HG03521 (cell line): ENCODE measurements at regions not wholly inside any gene's neighbourhood (a gene's known extent, or its start where the extent isn't known, plus 50 kb on each side); places are given as distances from the start of the nearest gene placed in this dataset.
"Not testable (repeated sequence)": the region's sequence is repeated elsewhere in the genome, so short reads cannot be mapped to it uniquely, and the experiment has no call there.

Experiments used
- ATAC-seq: cut with Tn5 transposase; IDR thresholded peaks from one replicate; pipeline ENCODE4 v1.9.1; 2021; ENCODE audit warnings: mild to moderate bottlenecking, moderate library complexity; ENCODE audit not compliant: unreplicated experiment

DNA sequence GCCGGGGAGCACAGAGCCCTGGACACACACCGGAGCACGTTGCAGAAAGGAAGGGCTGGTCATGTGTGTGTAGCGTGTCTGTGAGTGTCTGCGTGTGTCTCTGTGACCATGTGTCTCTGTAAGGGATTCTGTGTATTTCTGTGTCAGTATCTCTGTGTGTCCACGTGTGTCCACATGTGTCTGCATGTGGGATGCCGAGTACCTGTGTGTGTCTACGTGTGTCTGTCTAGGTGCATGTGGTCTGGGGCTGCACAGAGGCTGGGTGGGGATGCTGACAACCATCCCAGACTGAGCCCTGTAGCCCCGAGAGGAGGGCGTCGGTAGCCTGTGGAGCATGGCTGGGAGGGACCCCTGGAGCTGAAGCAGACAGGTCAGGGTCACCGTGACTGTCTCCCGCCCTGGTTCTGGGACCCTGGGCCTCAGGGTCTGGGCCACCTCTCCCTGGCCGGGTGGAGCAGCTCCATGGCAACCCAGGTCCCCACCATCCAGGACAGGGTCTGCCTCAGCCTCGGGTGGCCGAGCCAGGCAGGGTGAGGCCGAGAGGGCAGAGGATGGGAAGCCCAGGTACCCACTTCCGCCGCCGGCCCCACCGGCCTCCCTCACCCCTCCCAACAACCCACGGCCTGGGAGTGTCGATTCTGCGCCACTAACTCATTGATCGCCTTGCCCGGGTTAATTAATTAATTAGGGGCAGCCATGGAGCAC, 122.7 kb downstream of the FAM53A start:
- no peak for ATAC-seq

DNA sequence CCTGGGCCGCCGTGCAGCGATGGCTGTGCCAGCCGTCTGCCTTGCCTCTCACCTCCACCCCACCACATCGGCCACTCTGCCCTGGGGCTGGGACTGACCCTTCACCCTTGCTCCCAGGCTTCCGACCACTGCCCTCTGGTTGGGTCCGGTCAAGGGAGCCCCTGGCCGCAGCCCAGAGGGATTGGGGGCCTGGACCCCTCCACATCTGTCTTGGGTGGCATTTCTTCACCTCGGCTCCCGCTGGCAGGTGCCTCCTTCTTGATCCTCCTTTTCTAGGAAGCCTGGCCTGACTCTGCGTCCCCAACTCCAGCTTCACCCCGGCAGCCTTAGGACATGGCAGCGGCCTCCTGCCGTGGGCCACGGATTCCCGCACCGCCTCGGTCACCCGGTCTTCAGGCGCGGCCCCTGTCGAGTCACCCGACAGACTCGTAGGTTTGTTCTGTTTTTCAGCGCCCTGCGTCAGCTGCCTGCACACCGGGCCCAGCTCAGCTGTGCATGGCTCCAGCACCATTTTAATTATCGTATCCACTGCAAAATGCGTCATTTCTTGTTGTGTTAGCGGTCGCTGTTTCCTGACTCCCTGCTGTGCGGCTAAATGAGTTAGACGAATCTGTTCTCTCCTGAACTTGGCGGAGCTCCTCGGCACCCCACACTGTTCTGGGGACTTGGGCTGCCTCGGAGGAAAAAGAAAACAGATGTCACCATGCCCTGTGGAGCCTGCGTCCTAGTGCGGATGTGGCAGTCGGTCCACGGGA, 124.0 kb downstream of the FAM53A start:
- no peak for ATAC-seq

DNA sequence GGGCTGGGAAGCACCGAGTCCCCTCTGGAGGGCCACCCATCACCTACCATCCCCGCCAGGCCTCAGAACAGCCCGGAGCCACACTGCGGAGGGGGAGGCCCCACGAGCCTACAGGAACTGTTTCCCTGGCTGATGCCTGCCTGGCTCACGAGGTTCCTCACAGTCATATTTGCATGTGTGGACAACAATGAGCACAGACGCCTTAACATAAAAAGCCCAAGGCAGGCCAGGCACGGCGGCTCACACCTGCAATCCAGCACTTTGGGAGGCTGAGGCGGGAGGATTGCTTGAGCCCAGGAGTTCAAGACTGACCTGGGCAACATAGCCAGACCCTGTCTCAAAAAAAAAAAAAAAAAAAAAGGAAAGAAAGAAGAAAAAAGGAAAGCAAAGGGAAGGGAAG, 125.9 kb downstream of the FAM53A start:
- no peak for ATAC-seq

DNA sequence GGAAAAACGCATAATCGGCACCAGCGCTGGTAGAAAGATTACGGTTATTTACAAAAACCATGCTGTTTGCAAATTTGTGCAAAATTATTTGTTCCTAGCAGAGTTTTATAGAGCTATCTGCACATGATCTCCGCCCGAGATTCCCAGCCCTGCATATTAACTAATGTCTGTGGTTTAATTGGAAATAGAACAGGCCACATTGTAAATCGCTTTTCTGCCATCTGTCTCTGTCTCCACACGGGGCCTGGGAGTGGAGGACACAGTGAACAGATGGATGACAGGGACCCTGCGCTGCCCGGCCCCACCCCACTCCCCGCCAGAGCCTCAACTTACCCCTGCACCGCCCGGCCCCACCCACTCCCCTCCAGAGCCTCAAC, 126.9 kb downstream of the FAM53A start:
- ATAC-seq, result no peak

DNA sequence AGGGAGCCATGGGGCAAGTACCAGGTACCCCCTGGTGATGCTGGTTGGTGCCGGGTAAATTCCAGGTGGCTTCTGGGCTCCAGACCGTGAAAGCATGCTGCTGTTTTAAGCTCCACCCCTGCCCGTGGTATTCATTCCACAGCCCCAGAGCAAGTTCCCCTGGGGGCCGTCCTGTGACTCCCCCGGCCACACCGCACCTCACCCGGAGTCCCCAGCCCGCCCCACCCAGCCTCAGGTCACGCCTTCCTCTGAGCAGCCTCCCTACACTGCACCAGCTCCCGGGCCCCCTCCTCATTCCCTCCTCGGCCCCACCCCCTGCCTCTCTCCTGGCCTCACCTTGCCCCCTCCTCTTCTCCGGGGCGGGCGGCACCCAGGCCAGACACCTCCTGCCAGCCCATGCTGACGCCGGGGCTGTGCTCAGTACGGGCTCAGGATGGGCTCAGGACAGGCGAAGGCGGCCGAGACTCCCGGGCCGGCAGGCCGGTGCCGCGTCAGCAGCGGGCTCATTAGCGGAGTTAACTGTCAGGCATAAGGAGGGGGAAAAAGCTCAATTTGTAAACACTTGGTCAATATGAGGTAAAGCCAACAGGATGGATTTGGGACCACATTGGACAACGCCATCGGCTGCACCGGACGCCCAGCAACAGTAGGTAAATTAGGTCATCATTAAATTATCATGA, 127.4 kb downstream of the FAM53A start:
- ATAC-seq, result no peak

DNA sequence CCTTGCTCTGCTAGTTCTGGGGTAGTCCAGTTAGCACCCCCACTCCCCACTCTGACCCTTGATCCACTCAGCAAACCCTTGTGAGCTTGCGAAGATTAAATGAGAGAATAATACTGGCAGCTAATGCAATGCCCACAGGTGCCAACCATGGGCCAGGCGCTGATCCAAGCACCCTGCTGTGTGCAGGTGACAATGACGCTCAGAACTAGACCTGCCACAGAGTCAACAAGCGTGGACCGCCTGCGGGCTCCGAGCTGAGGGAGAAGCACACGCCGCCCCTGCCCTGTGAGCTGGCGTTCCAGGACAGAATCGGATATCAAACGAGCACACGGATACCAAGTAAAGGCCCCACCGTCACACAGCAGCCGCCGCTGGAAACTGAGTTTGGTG, 129.2 kb downstream of the FAM53A start:
- ATAC-seq, result no peak

GRCh38 chr4:1554246-1554875, 129.8 kb downstream of the FAM53A start:
- ATAC-seq, result no peak

DNA sequence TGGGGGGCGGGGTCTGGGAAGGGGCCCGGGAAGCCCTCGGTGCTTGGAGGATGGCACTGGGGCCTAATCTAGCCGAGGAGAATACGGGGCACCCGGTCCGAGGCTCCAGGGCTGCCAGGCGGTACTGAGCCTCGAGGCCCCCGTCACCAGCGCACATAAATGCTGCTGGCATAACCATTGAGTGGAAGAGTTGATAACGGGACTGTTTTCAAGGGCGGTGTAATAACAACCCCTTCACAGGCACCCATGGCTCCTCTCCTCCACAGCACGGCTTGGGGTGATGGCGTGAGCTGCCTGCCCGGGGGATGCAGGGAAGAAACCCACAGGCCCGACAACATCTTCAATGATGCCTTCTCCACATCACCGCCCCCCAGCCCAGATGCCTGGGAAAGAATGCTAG, 130.7 kb downstream of the FAM53A start:
- ATAC-seq, result no peak

DNA sequence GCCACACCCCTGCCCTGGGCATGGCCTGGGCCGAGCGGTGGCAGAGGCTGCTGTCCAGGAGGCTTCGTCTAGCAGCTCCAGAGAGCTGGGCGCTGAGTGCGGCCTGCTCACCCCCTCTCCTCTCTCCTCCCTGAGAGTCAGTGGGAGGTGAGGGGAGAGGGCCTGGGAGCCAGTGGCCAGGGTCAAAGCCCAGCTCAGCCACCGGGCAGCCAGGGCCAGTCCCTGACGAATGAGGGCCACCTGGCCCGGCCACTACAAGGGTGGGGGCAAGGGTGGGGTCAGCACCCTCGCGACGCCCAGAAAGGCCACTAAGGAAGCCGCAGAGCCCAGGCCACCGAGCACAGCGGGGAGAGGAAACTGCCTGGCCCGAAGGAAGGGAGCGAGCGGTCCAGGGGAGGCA, 131.7 kb downstream of the FAM53A start:
- no peak for ATAC-seq

- no peak for ATAC-seq
Observed at GRCh38 chr4:1551211-1551610, 132.9 kb downstream of the FAM53A start.

- ATAC-seq, result no peak
Observed at GRCh38 chr4:1550122-1551070, 133.7 kb downstream of the FAM53A start.

GRCh38 chr4:1549638-1550035, 134.5 kb downstream of the FAM53A start:
- no peak for ATAC-seq

- ATAC-seq, result peak; percentile 61
Observed at GRCh38 chr4:1548827-1549637, 135.1 kb downstream of the FAM53A start.

GRCh38 chr4:1547856-1548826, 136.0 kb downstream of the FAM53A start:
- ATAC-seq, result no peak

DNA sequence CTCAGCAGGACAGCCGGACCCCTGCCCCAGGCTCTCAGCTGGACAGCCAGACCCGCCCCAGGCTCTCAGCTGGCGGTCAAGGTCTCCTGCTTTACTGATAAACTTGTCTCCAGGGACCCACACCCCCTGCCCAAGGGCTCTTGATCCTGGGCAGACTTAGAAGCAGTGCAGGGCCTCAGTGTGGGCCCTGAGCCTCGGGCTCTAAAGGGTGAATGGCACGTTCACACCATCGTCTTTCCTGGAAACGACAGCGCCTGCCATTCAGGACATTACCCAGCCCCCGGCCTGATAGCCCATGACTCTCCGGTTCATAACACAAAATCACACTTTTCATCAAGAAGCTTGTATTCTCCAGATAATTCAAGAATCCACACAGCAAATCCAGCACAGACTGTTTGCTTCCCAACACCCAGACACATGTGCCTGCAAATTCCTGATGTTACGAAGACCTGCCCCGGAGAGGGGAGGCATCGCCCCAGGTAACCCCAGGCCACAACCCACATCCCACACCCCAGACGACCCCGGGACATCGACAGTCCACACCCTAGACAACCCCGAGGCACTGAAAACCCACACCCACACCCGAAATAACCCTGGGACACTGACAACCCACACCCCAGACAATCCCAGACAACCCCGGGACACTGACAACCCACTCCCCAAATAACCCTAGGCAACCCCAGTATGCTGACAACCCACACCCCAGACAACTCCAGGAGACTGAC, 136.8 kb downstream of the FAM53A start:
- no peak for ATAC-seq

GRCh38 chr4:1544861-1545281, 138.6 kb upstream of the NKX1-1 start:
- ATAC-seq, result no peak

DNA sequence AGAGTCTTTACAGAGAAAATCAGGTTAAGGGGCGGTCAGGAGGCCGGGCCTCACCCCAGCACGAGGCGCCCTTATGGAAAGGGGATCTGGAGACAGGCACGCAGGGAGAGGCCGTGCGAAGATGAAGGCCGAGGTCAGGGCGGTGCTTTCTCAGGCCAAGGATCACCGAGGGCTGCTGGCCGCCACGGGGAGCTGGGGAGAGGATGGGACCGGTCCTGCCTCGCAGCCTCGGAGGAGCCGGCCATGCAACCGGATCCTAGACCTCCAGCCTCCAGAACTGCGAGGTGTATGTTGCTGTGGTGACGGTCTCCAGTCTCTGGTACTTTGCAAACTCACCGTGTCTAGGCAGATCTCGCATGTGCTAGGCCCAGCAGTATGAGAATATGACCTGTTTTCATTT, 138.2 kb upstream of the NKX1-1 start:
- not testable (repeated sequence) for ATAC-seq

- no peak for ATAC-seq
Observed at GRCh38 chr4:1543976-1544375, 137.7 kb upstream of the NKX1-1 start.
